ENCODE measurements at regions not wholly inside any gene's neighbourhood (a gene's known extent, or its start where the extent isn't known, plus 50 kb on each side); places are given as distances from the start of the nearest gene placed in this dataset.
"Not testable (repeated sequence)": the region's sequence is repeated elsewhere in the genome, so short reads cannot be mapped to it uniquely, and the experiment has no call there.

DNA sequence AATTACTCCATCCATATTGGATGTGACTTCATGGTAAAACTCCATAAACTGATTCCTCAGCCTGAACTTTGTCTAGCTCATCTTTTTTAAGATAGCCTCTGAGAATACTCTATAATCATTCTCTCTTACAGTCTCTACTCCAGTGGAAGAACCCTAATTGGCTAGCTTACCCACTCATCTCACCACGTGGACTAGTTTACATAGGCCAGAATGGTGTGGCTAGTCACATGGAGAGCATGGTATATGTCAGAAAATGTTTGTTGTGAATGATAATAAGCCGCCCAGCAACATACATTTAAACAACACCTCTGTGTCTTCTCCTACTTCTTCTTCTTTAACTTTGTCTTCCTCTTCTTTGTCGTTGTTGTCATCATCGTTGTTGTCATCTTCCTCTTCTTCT is 389.2 kb upstream of the LRRC3B start:
- Histone ChIP-seq H3K4me2 (no peak overlapping the region), H3K27me3 (no peaks in the 10 kb centered on the region), H4K20me1 (no peaks in the 10 kb centered on the region), H3K9ac (no peak overlapping the region), H3K9me3 (peaks cover 4% of the 10 kb centered on the region; the same call in 1 of the 2 replicates), H3K36me3 (no peaks in the 10 kb centered on the region), H3K4me3 (no peak overlapping the region), H3K27ac (no peak overlapping the region), H3K4me1 (no peaks in the 10 kb centered on the region)
- no peak for TF ChIP-seq Cebpa-rat (IDR thresholded peaks at IDR 0.05)

DNA sequence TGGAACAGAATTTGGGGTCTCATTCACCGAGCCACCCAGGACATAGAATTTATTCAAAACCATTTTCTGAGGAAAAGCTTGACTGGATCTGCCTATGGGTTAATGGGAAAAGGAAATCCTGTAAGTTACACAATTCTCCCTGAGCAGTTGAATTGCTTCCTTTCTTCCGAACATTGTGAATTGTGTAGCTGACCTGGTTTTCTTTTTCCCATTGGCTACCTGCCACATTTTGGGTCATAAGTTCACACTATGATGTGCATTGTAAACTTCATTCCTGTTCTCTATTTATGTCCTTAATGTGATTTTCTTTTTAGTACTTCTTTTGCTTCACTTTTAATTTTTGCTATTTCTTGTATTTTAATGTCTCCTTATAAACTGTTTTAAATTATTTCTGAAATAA is 386.0 kb upstream of the LRRC3B start:
- Histone ChIP-seq H3K36me3 (no peaks in the 10 kb centered on the region), H3K27ac (no peak overlapping the region), H4K20me1 (no peaks in the 10 kb centered on the region), H3K27me3 (no peaks in the 10 kb centered on the region), H3K4me2 (no peak overlapping the region), H3K4me1 (no peaks in the 10 kb centered on the region), H3K4me3 (no peak overlapping the region), H3K9ac (no peak overlapping the region), H3K9me3 (peaks cover 4% of the 10 kb centered on the region; the same call in 1 of the 2 replicates)
- no peak for TF ChIP-seq Cebpa-rat (IDR thresholded peaks at IDR 0.05)

DNA sequence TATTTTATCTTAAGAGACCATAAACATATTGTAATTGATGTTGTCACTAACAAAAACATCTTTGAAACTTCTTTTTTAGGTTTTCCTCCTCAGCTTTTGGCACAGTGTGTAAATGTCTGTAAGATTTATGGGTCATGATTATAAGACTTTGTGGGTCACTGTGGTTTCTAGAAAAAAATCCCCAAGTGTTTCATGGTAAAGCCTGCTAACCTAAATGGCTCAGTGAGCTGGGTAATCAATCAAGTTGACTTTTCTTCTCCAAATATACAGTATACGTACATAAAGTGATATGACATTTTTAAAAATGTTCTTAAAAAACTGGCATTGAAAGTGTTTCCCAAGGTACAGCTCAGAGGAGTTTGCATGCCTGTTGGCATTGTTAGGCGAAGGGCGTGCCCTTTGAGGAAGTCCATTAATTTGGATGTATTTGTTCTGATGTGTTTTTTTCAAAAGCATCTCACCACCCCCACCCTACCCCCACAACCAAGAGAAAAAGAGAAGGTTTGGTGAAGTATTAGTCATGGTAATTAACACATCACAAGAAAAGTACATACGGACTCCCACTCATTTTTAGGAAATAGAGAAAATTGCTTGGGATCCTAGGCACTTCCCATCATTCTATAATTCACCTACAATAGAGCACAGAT is 385.4 kb upstream of the LRRC3B start:
- no peak for TF ChIP-seq Cebpa-rat (IDR thresholded peaks at IDR 0.05)
- no peak overlapping the region for H3K4me3 ChIP-seq
- no peaks in the 10 kb centered on the region for H4K20me1 ChIP-seq
- no peak overlapping the region for H3K9ac ChIP-seq
- no peaks in the 10 kb centered on the region for H3K4me1 ChIP-seq
- H3K9me3 ChIP-seq: peaks cover 4% of the 10 kb centered on the region; the same call in 1 of the 2 replicates
- H3K36me3 ChIP-seq: no peaks in the 10 kb centered on the region
- no peaks in the 10 kb centered on the region for H3K27me3 ChIP-seq
- no peak overlapping the region for H3K4me2 ChIP-seq
- no peak overlapping the region for H3K27ac ChIP-seq

DNA sequence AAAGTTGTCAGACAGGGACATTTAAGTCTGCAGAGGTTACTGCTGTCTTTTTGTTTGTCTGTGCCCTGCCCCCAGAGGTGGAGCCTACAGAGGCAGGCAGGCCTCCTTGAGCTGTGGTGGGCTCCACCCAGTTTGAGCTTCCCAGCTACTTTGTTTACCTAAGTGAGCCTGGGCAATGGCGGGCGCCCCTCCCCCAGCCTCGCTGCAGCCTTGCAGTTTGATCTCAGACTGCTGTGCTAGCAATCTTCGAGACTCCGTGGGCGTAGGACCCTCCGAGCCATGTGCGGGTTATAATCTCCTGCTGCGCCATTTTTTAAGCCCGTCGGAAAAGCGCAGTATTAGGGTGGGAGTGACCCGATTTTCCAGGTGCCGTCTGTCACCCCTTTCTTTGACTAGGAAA is 378.0 kb upstream of the LRRC3B start:
- H3K4me3 ChIP-seq, H3K4me1 ChIP-seq, H4K20me1 ChIP-seq, H3K36me3 ChIP-seq, H3K27me3 ChIP-seq, H3K27ac ChIP-seq, H3K4me2 ChIP-seq, H3K9ac ChIP-seq: not testable (repeated sequence)
- H3K9me3 ChIP-seq: peaks cover 13% of the 10 kb centered on the region; the same call in 1 of the 2 replicates

DNA sequence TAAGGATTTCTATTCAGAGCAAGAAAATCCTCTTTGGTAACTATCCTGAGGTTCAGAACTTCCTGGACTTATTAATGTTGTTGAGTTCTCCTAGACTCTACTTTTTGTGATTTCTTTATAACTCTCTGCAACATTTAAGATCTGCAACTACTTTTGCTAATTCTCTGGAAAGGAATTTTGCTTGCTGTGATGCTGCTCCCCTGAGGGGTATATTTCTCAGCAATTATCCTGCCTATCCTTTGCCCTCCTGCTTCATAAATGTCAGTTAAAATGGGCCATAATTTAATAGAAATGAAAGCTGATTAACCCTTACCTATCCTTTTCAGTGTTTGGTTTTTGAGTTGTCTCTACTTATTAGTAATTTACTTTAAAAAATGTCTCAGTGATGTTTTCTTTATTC is 377.3 kb upstream of the LRRC3B start:
- Histone ChIP-seq H3K4me3 (no peak overlapping the region), H3K4me1 (0 out of 2 replicates have a peak, but pooled peaks cover 4% of the 10 kb centered on the region), H3K9me3 (peaks cover 13% of the 10 kb centered on the region; the same call in 1 of the 2 replicates), H3K27me3 (no peaks in the 10 kb centered on the region), H3K36me3 (no peaks in the 10 kb centered on the region), H3K27ac (no peak overlapping the region), H4K20me1 (no peaks in the 10 kb centered on the region), H3K9ac (no peak overlapping the region), H3K4me2 (no peak overlapping the region)
- TF ChIP-seq Cebpa-rat (IDR thresholded peaks at IDR 0.05): no peak

DNA sequence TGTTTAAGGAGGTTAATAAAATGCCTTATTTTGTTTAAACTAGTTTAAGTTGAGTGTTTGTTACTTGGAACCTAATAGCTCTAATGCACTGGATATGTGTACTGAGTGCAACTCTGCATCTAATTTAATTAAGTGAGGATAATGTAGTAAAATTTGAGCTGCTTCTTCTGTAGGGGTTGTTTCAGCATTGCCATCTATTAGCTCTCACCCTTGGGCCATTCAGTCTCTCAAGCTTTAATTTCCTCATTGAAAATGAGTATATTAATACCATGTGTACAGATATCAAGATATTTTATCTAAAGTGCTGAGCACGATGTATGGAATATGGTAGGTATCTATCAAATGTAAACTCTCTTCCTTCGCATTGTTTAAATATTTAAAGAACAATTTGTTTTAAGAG is 375.7 kb upstream of the LRRC3B start:
- Histone ChIP-seq H3K4me3 (no peak overlapping the region), H3K9me3 (peaks cover 13% of the 10 kb centered on the region; the same call in 1 of the 2 replicates), H3K4me1 (0 out of 2 replicates have a peak, but pooled peaks cover 4% of the 10 kb centered on the region), H3K9ac (no peak overlapping the region), H3K36me3 (no peaks in the 10 kb centered on the region), H3K27ac (no peak overlapping the region), H3K4me2 (no peak overlapping the region), H3K27me3 (no peaks in the 10 kb centered on the region), H4K20me1 (no peaks in the 10 kb centered on the region)
- no peak for TF ChIP-seq Cebpa-rat (IDR thresholded peaks at IDR 0.05)

DNA sequence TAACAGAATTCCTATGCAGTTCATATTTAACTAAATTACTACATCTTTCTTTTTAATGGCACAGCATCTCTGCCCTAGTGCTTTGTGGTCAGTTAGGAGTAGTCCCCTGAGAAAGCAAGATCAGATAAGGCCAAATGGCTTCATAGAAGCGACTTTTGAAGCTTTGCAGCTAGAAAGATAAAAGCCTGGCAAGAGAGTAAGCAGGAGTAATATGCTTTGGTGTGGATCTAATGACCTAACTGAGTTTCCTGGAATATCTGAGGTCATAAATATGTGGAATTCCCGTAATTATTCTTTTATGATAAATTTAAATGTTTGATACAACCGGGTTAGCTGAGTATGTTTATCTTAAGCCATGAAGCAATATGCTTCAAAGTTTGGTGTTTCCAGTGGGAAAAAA is 374.9 kb upstream of the LRRC3B start:
- H3K4me1 ChIP-seq: 0 out of 2 replicates have a peak, but pooled peaks cover 4% of the 10 kb centered on the region
- no peaks in the 10 kb centered on the region for H4K20me1 ChIP-seq
- no peak overlapping the region for H3K27ac ChIP-seq
- H3K9ac ChIP-seq: no peak overlapping the region
- no peak for TF ChIP-seq Cebpa-rat (IDR thresholded peaks at IDR 0.05)
- H3K27me3 ChIP-seq: no peaks in the 10 kb centered on the region
- no peak overlapping the region for H3K4me2 ChIP-seq
- H3K9me3 ChIP-seq: peaks cover 13% of the 10 kb centered on the region; the same call in 1 of the 2 replicates
- no peaks in the 10 kb centered on the region for H3K36me3 ChIP-seq
- no peak overlapping the region for H3K4me3 ChIP-seq

DNA sequence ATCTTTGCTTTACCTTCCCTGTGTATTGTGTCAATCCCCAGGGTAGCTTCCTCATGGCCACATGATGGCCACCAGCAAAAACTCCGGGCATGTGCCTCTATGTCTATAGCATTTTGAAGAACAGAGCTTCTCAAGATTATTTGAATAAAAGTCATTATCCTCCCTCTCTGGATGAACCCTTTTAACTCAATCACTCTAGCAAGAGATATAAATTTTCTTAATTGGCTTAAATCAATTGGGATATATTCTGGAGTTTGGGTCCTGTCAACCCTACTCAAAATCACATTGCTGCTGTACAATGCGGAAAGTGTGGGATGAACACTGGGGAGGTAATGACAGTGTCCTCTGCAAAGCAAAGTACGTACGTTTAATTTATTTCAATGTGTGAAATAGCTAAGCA is 370.6 kb upstream of the LRRC3B start:
- Histone ChIP-seq H3K36me3 (no peaks in the 10 kb centered on the region), H3K4me1 (0 out of 2 replicates have a peak, but pooled peaks cover 4% of the 10 kb centered on the region), H4K20me1 (no peaks in the 10 kb centered on the region), H3K4me2 (no peak overlapping the region), H3K9me3 (no peaks in the 10 kb centered on the region), H3K4me3 (no peak overlapping the region), H3K9ac (no peak overlapping the region), H3K27ac (no peak overlapping the region), H3K27me3 (no peaks in the 10 kb centered on the region)
- TF ChIP-seq Cebpa-rat (IDR thresholded peaks at IDR 0.05): no peak

DNA sequence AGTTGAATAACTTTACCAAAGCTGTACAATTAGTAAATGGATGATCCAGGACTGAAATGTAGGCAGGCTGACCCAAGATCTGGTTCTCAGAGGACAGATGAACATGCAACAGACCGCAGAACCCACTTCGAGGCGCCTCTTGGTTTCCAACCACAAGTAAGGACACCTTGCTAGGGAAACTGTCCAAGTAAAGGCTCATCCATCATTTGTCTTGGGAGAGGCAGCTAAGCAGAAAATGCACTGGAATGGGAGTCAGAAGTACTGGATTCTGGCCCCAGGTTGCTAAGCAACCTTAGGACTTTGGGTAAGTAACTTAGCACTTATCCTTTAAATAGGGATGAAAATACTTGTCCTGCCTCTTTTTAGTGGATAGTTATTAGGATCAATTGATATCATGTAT is 366.3 kb upstream of the LRRC3B start:
- Histone ChIP-seq H3K4me3 (no peak overlapping the region), H3K27me3 (no peaks in the 10 kb centered on the region), H3K9ac (no peak overlapping the region), H3K9me3 (no peaks in the 10 kb centered on the region), H3K27ac (no peak overlapping the region), H4K20me1 (no peaks in the 10 kb centered on the region), H3K4me2 (no peak overlapping the region), H3K36me3 (no peaks in the 10 kb centered on the region), H3K4me1 (no peaks in the 10 kb centered on the region)
- TF ChIP-seq Cebpa-rat (IDR thresholded peaks at IDR 0.05): no peak

DNA sequence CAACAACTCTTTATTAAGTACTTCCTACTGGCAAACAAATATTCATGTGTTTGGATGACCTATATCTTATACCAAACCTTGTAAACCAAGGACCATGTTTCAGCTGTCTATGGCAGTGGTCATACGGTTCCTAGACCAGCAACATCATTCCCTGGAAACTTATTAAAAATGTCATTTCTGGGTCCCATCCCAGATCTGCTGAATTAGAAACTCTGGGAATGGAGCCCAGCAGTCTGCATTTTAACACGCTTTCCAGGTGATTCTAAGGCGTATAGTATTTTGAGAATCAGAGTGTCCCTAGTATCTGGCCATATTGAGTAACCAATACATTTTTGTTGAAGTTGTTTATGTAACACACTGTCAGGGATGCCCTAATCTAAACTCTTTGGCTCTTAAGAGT is 363.4 kb upstream of the LRRC3B start:
- no peak for TF ChIP-seq Cebpa-rat (IDR thresholded peaks at IDR 0.05)
- Histone ChIP-seq H3K4me2 (no peak overlapping the region), H3K4me3 (no peak overlapping the region), H3K27me3 (no peaks in the 10 kb centered on the region), H3K27ac (no peak overlapping the region), H3K36me3 (no peaks in the 10 kb centered on the region), H3K9ac (no peak overlapping the region), H3K4me1 (no peaks in the 10 kb centered on the region), H4K20me1 (no peaks in the 10 kb centered on the region), H3K9me3 (no peaks in the 10 kb centered on the region)

DNA sequence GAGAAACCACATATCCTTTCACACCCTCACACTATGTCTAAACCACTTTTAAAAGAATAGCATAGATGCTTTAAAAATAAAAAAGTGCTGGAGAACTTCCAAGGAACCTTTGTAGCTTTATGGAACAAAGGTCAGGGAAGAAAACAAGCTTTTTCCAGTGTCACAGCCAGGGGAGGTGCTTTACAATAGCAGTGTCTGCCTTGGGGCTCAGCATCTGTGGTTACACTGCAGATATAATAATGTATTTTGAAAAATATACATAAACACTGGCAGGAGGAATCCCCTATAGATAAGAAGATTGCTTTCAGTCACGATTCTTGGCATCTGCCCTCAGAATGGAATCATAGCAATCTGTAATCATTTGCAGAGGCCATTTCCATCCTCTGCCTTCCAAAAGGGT is 362.4 kb upstream of the LRRC3B start:
- no peaks in the 10 kb centered on the region for H3K4me1 ChIP-seq
- no peak overlapping the region for H3K27ac ChIP-seq
- H3K9me3 ChIP-seq: no peaks in the 10 kb centered on the region
- no peak overlapping the region for H3K9ac ChIP-seq
- TF ChIP-seq Cebpa-rat (IDR thresholded peaks at IDR 0.05): no peak
- H3K36me3 ChIP-seq: no peaks in the 10 kb centered on the region
- no peaks in the 10 kb centered on the region for H4K20me1 ChIP-seq
- H3K4me3 ChIP-seq: no peak overlapping the region
- H3K27me3 ChIP-seq: no peaks in the 10 kb centered on the region
- H3K4me2 ChIP-seq: no peak overlapping the region
